K562 (cell line): ENCODE measurements at regions not wholly inside any gene's neighbourhood (a gene's known extent, or its start where the extent isn't known, plus 50 kb on each side); places are given as distances from the start of the nearest gene placed in this dataset.
A peak's percentile ranks its signal among the peaks of the same experiment; 100 is the strongest.

ENCODE experiments used
- ATAC-seq: fragments of 200-7000 bp; cut with Tn5 transposase; 3 replicates; pipeline ENCODE4 v1.9.1; 2020; ENCODE audit warnings: moderate library complexity
- BruUV-seq: library from RNA; stranded (reverse); fragments of 400-500 nt; replicated peaks from 2 replicates; lab custom pipeline; 2021; lab: Mats Ljungman, UMichigan
- CTCF ChIA-PET: fragments of 300-600 bp; formaldehyde crosslinking; extraction: SDS; loops from one replicate; lab custom pipeline; 2021; ENCODE audit warnings: low intra/inter-chr PET ratio; lab: Yijun Ruan, JAX
- POLR2A ChIA-PET: fragments of 300-600, 350-650 bp; sonication (Branson Sonifier 250); formaldehyde crosslinking; extraction: SDS; loops from one replicate; lab custom pipeline; 2021; ENCODE audit warnings: antibody characterized with exemption, inconsistent platforms; lab: Yijun Ruan, JAX
- DNase-seq, 4 experiments: peaks; one replicate each; pipeline versions ENCODE4 v3.0.0 to v3.0.0-alpha.2; 2011 to 2018; ENCODE audit warnings: low spot score in 3 of 4, mixed read lengths in 3 of 4; ENCODE audit errors: extremely low read depth in 1 of 4
- FAIRE-seq: peaks from 2 replicates; lab custom pipeline; 2011; peaks lifted over from hg19 to GRCh38; lab: Jason Lieb, UNC
- H2AFZ ChIP-seq: 2 replicates; pipeline ENCODE4 v1.6.0; 2011; ENCODE audit warnings: low read depth, low read length, control low read depth, inconsistent platforms
- H3K27ac ChIP-seq: fragments of 200-600 bp; 3 replicates; pipeline ENCODE4 v1.8.0; 2011; ENCODE audit warnings: low read depth, mild to moderate bottlenecking, control low read depth, inconsistent platforms, low read length, moderate library complexity, mixed read lengths; ENCODE audit errors: extremely low read depth
- H3K27me3 ChIP-seq, 2 experiments: fragments of 300-600 bp in 1 of 2; 2 replicates in 1 of 2; 3 replicates in 1 of 2; pipeline versions ENCODE4 v1.6.0 to v1.8.0; 2011; ENCODE audit warnings: inconsistent platforms in 2 of 2, low read length in 2 of 2, mild to moderate bottlenecking in 1 of 2, mixed read lengths in 1 of 2, moderate library complexity in 1 of 2; ENCODE audit not compliant: control insufficient read depth in 2 of 2, insufficient read depth in 2 of 2
- H3K36me3 ChIP-seq: fragments of 300-600 bp; 3 replicates; pipeline ENCODE4 v1.8.0; 2011; ENCODE audit warnings: mild to moderate bottlenecking, low read length, inconsistent platforms; ENCODE audit not compliant: control insufficient read depth, insufficient read depth
- H3K4me1 ChIP-seq, 2 experiments: fragments of 200-600 bp in 1 of 2; replicated peaks in 1 of 2; 2 replicates in 1 of 2; 3 replicates in 1 of 2; pipeline versions ENCODE4 v1.5.1 to v1.8.0; 2011; ENCODE audit warnings: inconsistent platforms in 2 of 2, low read length in 2 of 2, mild to moderate bottlenecking in 1 of 2, mixed read lengths in 1 of 2, moderate library complexity in 1 of 2; ENCODE audit not compliant: control insufficient read depth in 2 of 2, insufficient read depth in 2 of 2
- H3K4me2 ChIP-seq: 2 replicates; pipeline ENCODE4 v1.6.1; 2011; ENCODE audit warnings: low read length, control low read depth, inconsistent platforms, mixed read lengths; ENCODE audit not compliant: insufficient read depth
- H3K4me3 ChIP-seq: fragments of 200-600 bp; sonication (generic), shearing (Covaris generic); 2 replicates; pipeline ENCODE4 v1.5.1; 2016; ENCODE audit warnings: control low read depth, inconsistent platforms
- H3K79me2 ChIP-seq: fragments of 200-600 bp; 3 replicates; pipeline ENCODE4 v1.8.0; 2011; ENCODE audit warnings: low read length, inconsistent platforms; ENCODE audit not compliant: control insufficient read depth, insufficient read depth
- H3K9ac ChIP-seq, 2 experiments: 2 replicates each; pipeline versions ENCODE4 v1.6.0 to v1.6.1; 2011; ENCODE audit warnings: low read depth in 2 of 2, low read length in 2 of 2, control low read depth in 1 of 2, inconsistent platforms in 1 of 2, mild to moderate bottlenecking in 1 of 2, mixed read lengths in 1 of 2; ENCODE audit not compliant: insufficient read depth in 1 of 2
- H3K9me1 ChIP-seq: one replicate; pipeline ENCODE4 v1.6.0; 2011; ENCODE audit warnings: inconsistent platforms, mild to moderate bottlenecking, low read length, moderate library complexity; ENCODE audit not compliant: control insufficient read depth, insufficient read depth
- H3K9me3 ChIP-seq: replicated peaks from 2 replicates; pipeline ENCODE4 v1.5.1; 2011; ENCODE audit warnings: low read depth, low read length, inconsistent platforms; ENCODE audit not compliant: control insufficient read depth, insufficient read depth
- H4K20me1 ChIP-seq: replicated peaks from 2 replicates; pipeline ENCODE4 v1.6.1; 2011; ENCODE audit warnings: low read length, inconsistent platforms, mixed read lengths; ENCODE audit not compliant: control insufficient read depth, insufficient read depth
- ARID1B ChIP-seq: fragments of 450-650 bp; IDR thresholded peaks from 2 replicates; pipeline ENCODE4 v1.6.1; 2016; ENCODE audit warnings: antibody characterized with exemption, mild to moderate bottlenecking, inconsistent platforms
- ARID3B ChIP-seq: fragments of 250-450 bp; sonication (Bioruptor Pico); IDR thresholded peaks from 2 replicates; pipeline ENCODE4 v1.4.0; 2020; ENCODE audit warnings: borderline replicate concordance
- CBFA2T2 ChIP-seq: fragments of 450-650 bp; conservative IDR thresholded peaks from 2 replicates; pipeline ENCODE4 v1.6.1; 2017; ENCODE audit warnings: mild to moderate bottlenecking
- CTCF ChIP-seq, 3 experiments: IDR thresholded peaks in 2 of 3; conservative IDR thresholded peaks in 1 of 3; 2 replicates each; pipeline ENCODE4 v1.5.1; 2011 to 2012; ENCODE audit warnings: low read length in 3 of 3, mild to moderate bottlenecking in 3 of 3, control low read depth in 2 of 3, improper control_type of control experiment in 1 of 3, inconsistent platforms in 1 of 3, low read depth in 1 of 3, mixed read lengths in 1 of 3, moderate library complexity in 1 of 3; ENCODE audit not compliant: insufficient read depth in 2 of 3
- FOXA1 ChIP-seq: fragments of 450-650 bp; IDR thresholded peaks from 2 replicates; pipeline ENCODE4 v1.6.1; 2016; ENCODE audit warnings: mild to moderate bottlenecking, borderline replicate concordance
- FOXA3 ChIP-seq, 2 experiments: fragments of 450-650 bp in 1 of 2; sonication (generic) in 1 of 2; formaldehyde crosslinking; IDR thresholded peaks in 1 of 2; conservative IDR thresholded peaks in 1 of 2; 2 replicates each; pipeline versions ENCODE4 v1.4.0 to v1.8.0; 2020 to 2022; ENCODE audit warnings: mild to moderate bottlenecking in 2 of 2, missing genetic modification reagents in 1 of 2
- MTA2 ChIP-seq: fragments of 450-650 bp; IDR thresholded peaks from 2 replicates; pipeline ENCODE4 v1.6.1; 2016; ENCODE audit warnings: low read depth
- PATZ1 ChIP-seq: fragments of 250-450 bp; sonication (Bioruptor Pico); IDR thresholded peaks from 2 replicates; pipeline ENCODE4 v1.5.0; 2020; ENCODE audit warnings: mild to moderate bottlenecking, borderline replicate concordance
- RBFOX2 ChIP-seq: fragments of 200-400 bp; formaldehyde crosslinking; IDR thresholded peaks from 2 replicates; pipeline ENCODE4 v1.6.1; 2017; ENCODE audit warnings: low read depth, mild to moderate bottlenecking, low read length, moderate library complexity
- SP2 ChIP-seq: IDR thresholded peaks from 2 replicates; pipeline ENCODE4 v1.6.1; 2011; ENCODE audit warnings: mild to moderate bottlenecking, low read depth, low read length, moderate library complexity; ENCODE audit not compliant: poor library complexity, severe bottlenecking; ENCODE audit errors: extremely low read depth
- TCF3 ChIP-seq: sonication (generic); formaldehyde crosslinking; IDR thresholded peaks from 2 replicates; pipeline ENCODE4 v1.4.0; 2020; ENCODE audit warnings: mild to moderate bottlenecking, missing genetic modification reagents
- TEAD4 ChIP-seq, 2 experiments: sonication (generic) in 1 of 2; formaldehyde crosslinking in 1 of 2; IDR thresholded peaks; 2 replicates each; pipeline versions ENCODE4 v1.6.1 to v1.8.0; 2012 to 2022; ENCODE audit warnings: borderline replicate concordance in 1 of 2, inconsistent platforms in 1 of 2, low read length in 1 of 2, mild to moderate bottlenecking in 1 of 2, missing genetic modification reagents in 1 of 2
- ZNF444 ChIP-seq: fragments of 250-450 bp; sonication (Bioruptor Pico); IDR thresholded peaks from 2 replicates; pipeline ENCODE4 v1.4.0; 2020; ENCODE audit warnings: mild to moderate bottlenecking, moderate library complexity
- ZNF696 ChIP-seq: fragments of 250-450 bp; sonication (Bioruptor Pico); conservative IDR thresholded peaks from 2 replicates; pipeline ENCODE4 v1.4.0; 2020; ENCODE audit warnings: mild to moderate bottlenecking, moderate library complexity
- WGBS: fragments of 100-300 bp; shearing (Covaris generic); methylation state at CpG from one replicate; pipeline ENCODE4 v1.1.6; 2016; ENCODE audit warnings: low coverage, mixed read lengths; ENCODE audit not compliant: insufficient coverage; ENCODE audit errors: missing lambda C conversion rate; 5-methylcytosine and 5-hydroxymethylcytosine counted together
- in situ Hi-C: fragments of 300-500 bp; cut with MboI; formaldehyde crosslinking; loops from 4 replicates; pipeline ENCODE4 v1.15.0; 2018; ENCODE audit warnings: inconsistent platforms, mixed read lengths
- intact Hi-C: fragments of 100-400 bp; cut with micrococcal nuclease; formaldehyde crosslinking; loops from 2 replicates; pipeline ENCODE4 v1.14.2; 2022

- no peak for TF ChIP-seq ARID3B
- TF ChIP-seq FOXA3 (CRISPR knock-in tag; conservative IDR thresholded peaks at IDR 0.05 in 1 of 2, IDR thresholded peaks at IDR 0.05 in 1 of 2), result peak; percentile 44 to 75; a peak in 1 of 4 replicates
Observed at GRCh38 chr15:95409626-95410310, 920.7 kb upstream of the NR2F2 start (continued).

- Histone ChIP-seq H3K36me3 (no peaks in the 10 kb centered on the region), H3K27ac (no peak overlapping the region), H3K4me1 (peaks cover 0 to 5% of the 10 kb centered on the region in 2 experiments; a peak in 2 of 5 replicates), H3K9me3 (no peaks in the 10 kb centered on the region), H4K20me1 (no peaks in the 10 kb centered on the region), H3K4me3 (no peak overlapping the region), H3K79me2 (no peaks in the 10 kb centered on the region), H3K9me1 (no peaks in the 10 kb centered on the region), H3K27me3 (no peaks in the 10 kb centered on the region), H3K4me2 (no peak overlapping the region), H3K9ac (no peak overlapping the region), H2AFZ (no peak overlapping the region)
- ATAC-seq (peak; percentile 79), FAIRE-seq (peak; percentile 68), DNase-seq (peak in 2 of 4 experiments; percentile 33 to 52)
- ChIA-PET CTCF (no interaction called here), POLR2A (interaction anchor here (0.6 kb wide), 1 partner anchor 242 kb away, joined by 3 read pairs; no protein-coding TSS in a partner anchor)
- intact Hi-C loops, result no loop called here
- BruUV-seq, result no TSS peak
- WGBS, result 4% methylated on average over 4 of the region's 4 CpGs
- in situ Hi-C loops, result no loop called here
- no peak for TF ChIP-seq ZNF696 (CRISPR knock-in tag)
- peak in 2 of 3 experiments; percentile 26 to 49; a peak in 2 of 6 replicates for TF ChIP-seq CTCF (IDR thresholded peaks at IDR 0.05 in 2 of 3, conservative IDR thresholded peaks at IDR 0.05 in 1 of 3; ENCODE audit: insufficient read depth in 2 of 3, low read depth in 1 of 3, low read length in 3 of 3)
- no peak for TF ChIP-seq PATZ1
- TF ChIP-seq RBFOX2, result no peak
- TF ChIP-seq MTA2, result 0 out of 2 replicates have a peak, but pooled peaks have one; percentile 20
- no peak for TF ChIP-seq SP2
- peak; percentile 73 for TF ChIP-seq TCF3 (CRISPR knock-in tag)
- peak; percentile 54 for TF ChIP-seq CBFA2T2
- no peak for TF ChIP-seq FOXA1
- TF ChIP-seq ARID1B, result peak; percentile 40; the same call in 1 of the 2 replicates
- TF ChIP-seq ZNF444 (CRISPR knock-in tag), result no peak
- peak; percentile 79 for TF ChIP-seq TEAD4 (IDR thresholded peaks at IDR 0.05; ENCODE audit: low read length)
- TF ChIP-seq TEAD4 (CRISPR knock-in tag; IDR thresholded peaks at IDR 0.05; ENCODE audit: borderline replicate concordance), result no peak
Observed at GRCh38 chr15:95410757-95411156, 919.7 kb upstream of the NR2F2 start.
